ENCODE measurements at regions not wholly inside any gene's neighbourhood (a gene's known extent, or its start where the extent isn't known, plus 50 kb on each side); places are given as distances from the start of the nearest gene placed in this dataset.

DNA sequence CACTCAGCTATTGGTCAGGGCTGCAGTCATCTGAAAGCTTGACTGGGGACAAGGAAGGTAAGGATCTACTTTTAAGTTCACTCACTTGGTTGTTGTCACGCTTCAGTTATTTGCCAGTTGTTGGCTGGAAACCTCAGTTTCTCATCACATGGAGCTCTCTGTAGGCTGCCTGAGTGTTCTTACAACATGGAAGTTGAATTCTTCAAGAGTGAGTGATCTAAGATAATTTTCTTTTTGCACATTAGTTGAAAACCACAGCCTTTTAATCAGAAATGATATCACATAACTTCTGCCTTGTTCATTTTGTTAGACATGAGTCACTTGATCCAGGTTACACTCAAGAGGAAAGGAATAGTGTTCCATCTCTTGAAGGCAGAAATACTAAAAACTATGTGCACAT is 552.7 kb downstream of the RAPGEF2 start:
- no TSS peak for BruUV-seq (replicated peaks)
- FAIRE-seq (no peak), ATAC-seq (no peak), DNase-seq (ENCODE audit: low spot score) (no peak)
- intact Hi-C loops (cut with micrococcal nuclease; ENCODE audit: unreplicated experiment) (no loop called here), in situ Hi-C loops (cut with HindIII; ENCODE audit: extremely low pct_ligation_motif_present, low pct_unique_long_range_greater_than_20kb) (no loop called here)
- Histone ChIP-seq H3K27me3 (ENCODE audit: control insufficient read depth in 1 of 2, insufficient read depth in 2 of 2, low read length in 2 of 2) (no peaks in the 10 kb centered on the region), H3K4me2 (ENCODE audit: low read depth, low read length) (no peak overlapping the region), H3K4me1 (ENCODE audit: insufficient read depth, low read length) (no peaks in the 10 kb centered on the region), H3K4me3 (replicated peaks in 1 of 3; ENCODE audit: insufficient read depth in 1 of 3, low read depth in 2 of 3, low read length in 3 of 3) (no peak overlapping the region), H3K9me3 (ENCODE audit: low read length) (no peaks in the 10 kb centered on the region), H2AFZ (ENCODE audit: low read length) (no peak overlapping the region), H3K9ac (ENCODE audit: insufficient read depth, low read depth, low read length) (no peak overlapping the region), H3K79me2 (ENCODE audit: insufficient read depth, low read length) (no peaks in the 10 kb centered on the region), H4K20me1 (ENCODE audit: insufficient read depth, low read length) (no peaks in the 10 kb centered on the region), H3K36me3 (replicated peaks in 1 of 2; ENCODE audit: control insufficient read depth in 1 of 2, insufficient read depth in 2 of 2, low read length in 2 of 2) (no peaks in the 10 kb centered on the region), H3K27ac (ENCODE audit: extremely low read length, insufficient read depth, low read length) (no peak overlapping the region)
- TF ChIP-seq, protein P1, sequence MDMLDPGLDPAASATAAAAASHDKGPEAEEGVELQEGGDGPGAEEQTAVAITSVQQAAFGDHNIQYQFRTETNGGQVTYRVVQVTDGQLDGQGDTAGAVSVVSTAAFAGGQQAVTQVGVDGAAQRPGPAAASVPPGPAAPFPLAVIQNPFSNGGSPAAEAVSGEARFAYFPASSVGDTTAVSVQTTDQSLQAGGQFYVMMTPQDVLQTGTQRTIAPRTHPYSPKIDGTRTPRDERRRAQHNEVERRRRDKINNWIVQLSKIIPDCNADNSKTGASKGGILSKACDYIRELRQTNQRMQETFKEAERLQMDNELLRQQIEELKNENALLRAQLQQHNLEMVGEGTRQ (IDR thresholded peaks at IDR 0.05; ENCODE audit: low read depth, low read length): no peak
- TF ChIP-seq, protein P1 (CRISPR knock-in tag; IDR thresholded peaks at IDR 0.05; ENCODE audit: borderline replicate concordance): no peak
- no peak for TF ChIP-seq MAFG (CRISPR knock-in tag; IDR thresholded peaks at IDR 0.05)
- TF ChIP-seq TOE1 (CRISPR knock-in tag; IDR thresholded peaks at IDR 0.05): no peak
- TF ChIP-seq ZKSCAN1 (IDR thresholded peaks at IDR 0.05; ENCODE audit: low read length): no peak
- TF ChIP-seq PHF21A (CRISPR knock-in tag; IDR thresholded peaks at IDR 0.05): no peak
- no peak for TF ChIP-seq ZNF652 (CRISPR knock-in tag; IDR thresholded peaks at IDR 0.05; ENCODE audit: borderline replicate concordance, low read depth)
- TF ChIP-seq ZNF792 (CRISPR knock-in tag; IDR thresholded peaks at IDR 0.05): no peak
- TF ChIP-seq CHCHD3 (CRISPR knock-in tag; IDR thresholded peaks at IDR 0.05): no peak
- no peak for TF ChIP-seq FIP1L1 (IDR thresholded peaks at IDR 0.05; ENCODE audit: borderline replicate concordance, insufficient read depth, low read depth, low read length)
- TF ChIP-seq HNRNPUL1 (IDR thresholded peaks at IDR 0.05; ENCODE audit: low read depth, low read length): no peak
- TF ChIP-seq, protein P2, sequence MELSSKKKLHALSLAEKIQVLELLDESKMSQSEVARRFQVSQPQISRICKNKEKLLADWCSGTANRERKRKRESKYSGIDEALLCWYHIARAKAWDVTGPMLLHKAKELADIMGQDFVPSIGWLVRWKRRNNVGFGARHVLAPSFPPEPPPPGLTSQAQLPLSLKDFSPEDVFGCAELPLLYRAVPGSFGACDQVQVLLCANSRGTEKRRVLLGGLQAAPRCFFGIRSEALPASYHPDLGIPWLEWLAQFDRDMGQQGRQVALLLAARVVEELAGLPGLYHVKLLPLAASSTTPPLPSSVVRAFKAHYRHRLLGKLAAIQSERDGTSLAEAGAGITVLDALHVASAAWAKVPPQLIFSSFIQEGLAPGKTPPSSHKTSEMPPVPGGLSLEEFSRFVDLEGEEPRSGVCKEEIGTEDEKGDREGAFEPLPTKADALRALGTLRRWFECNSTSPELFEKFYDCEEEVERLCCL (CRISPR knock-in tag; IDR thresholded peaks at IDR 0.05; ENCODE audit: borderline replicate concordance): no peak
- no peak for TF ChIP-seq NCOA5 (CRISPR knock-in tag; IDR thresholded peaks at IDR 0.05)
- no peak for TF ChIP-seq DNMT3B (CRISPR knock-in tag; conservative IDR thresholded peaks at IDR 0.05)
- POLR2A ChIA-PET: no interaction called here
- WGBS (ENCODE audit: low lambda C conversion rate): 0% methylated on average over 1 of the region's 1 CpG
- CTCF ChIA-PET (ENCODE audit: low intra/inter-chr PET ratio, low total read pairs): no interaction called here
